Left renal pelvis (tissue), 4 donors: ENCODE measurements at regions not wholly inside any gene's neighbourhood (a gene's known extent, or its start where the extent isn't known, plus 50 kb on each side); places are given as distances from the start of the nearest gene placed in this dataset.
"Not testable (repeated sequence)": the region's sequence is repeated elsewhere in the genome, so short reads cannot be mapped to it uniquely, and the experiment has no call there.

ENCODE experiments used
- DNase-seq, 4 donors: peaks; one replicate each; pipeline ENCODE4 v3.0.0-alpha.2; 2013; ENCODE audit warnings: low read depth in 4 of 4, low spot score in 3 of 4

DNA sequence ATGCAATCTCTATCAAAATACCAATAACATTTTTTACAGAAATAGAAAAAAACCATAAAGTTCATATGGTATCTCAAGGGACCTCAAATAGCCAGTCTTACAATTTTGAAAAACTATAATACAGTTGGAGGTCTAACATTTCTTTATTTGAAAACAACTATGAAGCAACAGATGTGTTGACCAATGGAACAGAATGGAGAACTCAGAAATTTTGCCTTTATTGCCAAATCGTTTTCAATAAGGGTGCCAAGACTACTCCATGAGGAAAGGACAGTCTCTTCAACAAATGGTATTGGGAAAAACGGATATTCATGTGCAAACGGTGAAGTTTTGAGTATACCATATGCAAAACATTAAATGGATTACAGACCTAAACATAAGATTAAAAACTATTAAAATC, 470.8 kb upstream of the DPP6 start:
- no peak for DNase-seq

DNA sequence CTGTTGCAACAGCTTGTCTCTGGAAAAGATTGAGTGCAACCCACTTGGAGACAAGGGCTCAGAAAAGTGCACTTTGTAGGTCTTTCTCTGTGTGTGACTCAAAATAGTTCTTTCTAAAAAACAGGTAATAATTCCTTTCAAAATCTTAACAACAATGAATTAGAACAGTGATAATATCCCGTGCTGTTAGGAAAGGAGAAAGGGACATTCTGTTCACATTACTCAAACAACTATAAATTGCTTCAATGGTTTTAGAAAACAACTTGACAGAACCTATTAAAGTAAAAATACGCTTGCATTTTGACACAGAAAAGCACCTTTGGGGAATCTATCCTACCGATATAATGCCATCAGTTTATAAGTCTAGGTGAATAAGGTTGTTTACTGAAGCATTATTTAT, 468.1 kb upstream of the DPP6 start:
- DNase-seq: no peak

DNA sequence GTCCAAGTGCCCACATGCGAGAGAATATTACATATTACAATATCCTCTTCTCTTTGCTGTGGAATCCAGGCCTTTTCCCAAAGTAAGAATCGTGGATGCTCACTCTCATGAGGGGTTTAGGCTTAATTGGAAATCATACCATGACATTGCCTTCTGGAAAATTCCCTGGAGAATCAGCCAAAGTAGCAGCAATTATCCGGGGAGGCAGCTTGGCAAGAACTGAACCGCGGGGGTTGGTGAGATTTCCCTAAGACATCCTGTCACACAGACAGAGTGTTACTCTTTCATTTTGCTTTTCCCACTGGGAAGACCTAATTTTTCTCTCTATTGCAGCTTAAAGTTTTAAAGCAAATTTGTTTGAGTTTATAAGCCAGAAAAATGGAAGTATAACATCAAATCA, 463.6 kb upstream of the DPP6 start:
- DNase-seq: no peak

DNA sequence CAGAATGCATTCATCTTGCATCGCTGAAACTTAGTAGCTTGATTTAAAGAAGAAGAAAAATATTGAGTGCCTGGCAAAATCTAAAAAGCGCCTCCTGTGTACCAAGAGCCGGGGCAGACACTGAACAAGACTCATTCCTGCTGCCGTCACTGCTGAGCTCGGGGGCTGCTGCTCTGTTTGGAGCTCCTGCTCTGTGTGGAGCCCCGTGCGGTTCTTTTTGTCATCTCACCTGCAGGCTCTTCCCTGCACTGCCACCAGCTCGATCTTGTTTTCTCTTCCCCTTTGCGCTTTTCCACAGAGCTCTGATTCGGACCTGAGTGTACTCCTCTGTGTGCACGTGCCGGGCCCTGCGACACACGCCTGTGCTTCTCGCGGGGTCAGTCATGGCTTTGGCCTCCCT, 462.1 kb upstream of the DPP6 start:
- DNase-seq: no peak

DNA sequence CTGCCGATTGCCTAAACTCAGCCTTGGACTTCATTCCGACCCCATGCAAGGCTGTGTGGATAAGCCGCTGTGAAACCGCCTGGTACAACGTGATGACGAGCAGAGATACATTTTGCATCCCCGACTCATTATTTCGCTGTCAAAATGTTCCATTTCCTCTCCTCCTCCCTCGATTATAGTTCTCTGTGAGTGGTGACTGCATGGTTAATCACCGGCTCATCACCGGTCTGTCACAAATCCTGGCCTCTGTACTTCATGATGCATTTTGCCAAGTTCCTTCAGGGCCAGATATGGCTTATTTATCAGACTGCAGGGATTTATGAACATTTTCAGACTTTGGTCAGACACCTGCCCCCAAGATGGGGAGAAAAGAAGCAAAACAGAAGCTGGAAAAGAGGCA, 461.6 kb upstream of the DPP6 start:
- DNase-seq: no peak

- DNase-seq: no peak
Observed at GRCh38 chr7:153607354-153607753, 444.8 kb upstream of the DPP6 start.

DNA sequence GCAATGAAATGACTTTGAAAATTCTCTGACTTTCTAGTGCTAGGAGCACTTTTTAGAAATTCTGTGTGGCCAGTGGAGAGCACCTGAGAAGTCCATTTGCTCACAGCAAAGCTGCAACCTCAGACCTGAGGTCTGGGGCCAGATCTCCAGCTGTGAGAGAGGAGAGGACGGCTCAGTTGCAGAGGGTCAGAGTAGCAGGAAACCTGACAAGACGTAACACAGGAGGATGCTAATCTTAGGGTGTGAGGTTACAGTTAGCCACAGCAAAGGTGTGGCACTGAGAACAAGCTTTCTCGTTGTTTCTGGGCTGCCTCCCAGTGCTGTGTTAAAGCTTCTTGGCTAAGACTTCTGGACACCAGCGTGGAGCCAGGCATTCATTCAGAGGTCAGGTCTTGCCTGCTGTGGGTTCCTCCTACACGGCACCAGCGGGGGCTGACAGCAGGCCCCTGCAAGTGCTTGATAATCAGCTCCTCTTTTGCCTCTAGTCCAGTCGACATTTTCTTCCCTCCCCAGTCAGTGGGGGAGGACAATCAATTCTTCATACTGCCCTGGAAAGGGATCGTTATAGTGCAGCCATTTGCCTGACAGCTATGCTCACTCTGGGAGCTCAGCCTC, 435.4 kb upstream of the DPP6 start:
- DNase-seq: no peak

DNA sequence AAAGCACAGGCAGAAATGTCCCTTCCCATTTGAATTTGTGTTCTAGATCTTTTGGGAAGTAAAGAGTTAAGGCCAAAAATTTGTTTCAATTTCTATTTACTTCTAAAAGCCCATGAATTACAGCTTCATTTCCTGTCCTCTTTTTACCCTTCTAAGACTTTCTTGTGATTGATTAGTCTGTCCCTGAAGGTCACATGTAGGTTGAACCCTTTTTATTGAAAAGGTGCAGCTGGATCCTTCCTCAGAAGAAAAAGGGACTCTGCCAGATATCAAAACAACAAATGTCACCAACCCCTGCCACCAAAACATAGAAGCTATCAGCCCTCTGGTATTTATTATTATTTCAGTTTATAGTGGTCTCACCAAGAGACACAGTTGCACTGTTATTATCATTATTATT, 424.9 kb upstream of the DPP6 start:
- DNase-seq: peak in 2 of 4 donors; percentile 42 to 44

GRCh38 chr7:153628406-153628805, 423.8 kb upstream of the DPP6 start:
- no peak for DNase-seq

DNA sequence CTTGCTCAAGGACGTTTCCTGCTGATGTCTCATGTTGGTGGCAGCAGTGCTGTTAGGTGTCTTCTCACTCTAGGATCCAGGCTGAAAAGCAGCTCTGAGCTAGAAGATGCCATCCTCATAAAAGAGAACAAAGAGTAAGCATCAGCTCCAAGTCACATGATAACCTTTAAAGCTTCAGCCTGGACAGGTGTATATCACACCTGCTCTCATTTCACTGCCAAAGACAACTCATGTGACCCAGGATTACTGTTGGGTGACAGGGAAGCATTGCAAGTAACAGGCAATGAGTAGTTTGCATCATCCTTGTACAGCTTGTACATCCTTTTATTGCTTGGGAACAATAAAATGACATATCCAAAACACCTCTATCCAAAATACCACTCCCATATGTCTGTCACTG, 423.4 kb upstream of the DPP6 start:
- DNase-seq: no peak

DNA sequence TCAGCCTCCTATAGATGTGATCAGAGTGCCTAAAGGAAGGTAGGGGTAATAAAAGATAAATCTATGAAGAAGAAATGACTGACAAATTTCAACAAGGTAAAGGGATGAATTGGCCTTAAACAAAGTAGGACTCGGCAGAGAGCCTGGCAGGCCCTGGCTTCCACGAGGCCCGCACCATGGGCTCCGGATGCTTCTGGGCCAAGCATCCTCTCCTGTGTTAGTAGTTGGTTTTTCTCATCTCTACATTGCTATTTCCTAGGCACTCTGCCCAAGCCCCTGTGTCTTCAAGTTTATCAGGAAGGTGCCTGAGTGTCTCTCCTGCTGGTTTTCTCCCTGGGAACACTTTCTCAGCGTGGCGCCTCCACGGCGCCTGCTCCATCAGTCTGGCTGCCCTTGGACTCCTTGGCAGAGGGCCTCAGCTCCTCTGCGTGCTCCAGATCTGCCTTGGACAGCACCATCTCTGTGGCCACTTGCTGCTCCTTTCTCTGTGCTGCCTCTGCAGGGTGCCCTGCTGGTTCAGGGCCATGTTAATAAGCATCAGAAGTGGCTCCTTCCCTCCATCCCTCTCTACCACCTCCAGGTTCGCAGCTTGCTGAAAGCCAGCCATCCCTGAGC, 413.3 kb upstream of the DPP6 start:
- DNase-seq: no peak

DNA sequence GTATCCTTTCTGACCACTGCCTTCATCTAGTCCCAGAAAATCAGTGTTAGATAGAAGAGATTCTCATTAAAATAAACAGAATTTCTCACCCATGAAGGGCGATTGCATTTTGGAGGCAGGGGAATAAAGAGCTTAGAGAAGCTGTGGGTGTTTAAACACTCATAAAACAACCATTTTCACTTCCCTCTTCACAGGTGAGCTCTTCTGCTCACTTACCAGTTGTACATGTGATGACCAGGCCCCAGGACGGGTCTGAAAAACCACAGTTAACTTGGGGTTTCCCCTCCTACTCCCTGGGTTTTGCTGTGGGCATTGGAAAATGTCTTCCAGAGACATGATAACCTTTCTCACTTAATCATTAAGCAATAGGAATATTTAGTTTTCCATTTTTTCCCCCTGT, 411.6 kb upstream of the DPP6 start:
- DNase-seq: no peak

GRCh38 chr7:153641199-153641598, 411.0 kb upstream of the DPP6 start:
- DNase-seq: peak in 2 of 4 donors; percentile 28 to 31

GRCh38 chr7:153642989-153643388, 409.2 kb upstream of the DPP6 start:
- no peak for DNase-seq

DNA sequence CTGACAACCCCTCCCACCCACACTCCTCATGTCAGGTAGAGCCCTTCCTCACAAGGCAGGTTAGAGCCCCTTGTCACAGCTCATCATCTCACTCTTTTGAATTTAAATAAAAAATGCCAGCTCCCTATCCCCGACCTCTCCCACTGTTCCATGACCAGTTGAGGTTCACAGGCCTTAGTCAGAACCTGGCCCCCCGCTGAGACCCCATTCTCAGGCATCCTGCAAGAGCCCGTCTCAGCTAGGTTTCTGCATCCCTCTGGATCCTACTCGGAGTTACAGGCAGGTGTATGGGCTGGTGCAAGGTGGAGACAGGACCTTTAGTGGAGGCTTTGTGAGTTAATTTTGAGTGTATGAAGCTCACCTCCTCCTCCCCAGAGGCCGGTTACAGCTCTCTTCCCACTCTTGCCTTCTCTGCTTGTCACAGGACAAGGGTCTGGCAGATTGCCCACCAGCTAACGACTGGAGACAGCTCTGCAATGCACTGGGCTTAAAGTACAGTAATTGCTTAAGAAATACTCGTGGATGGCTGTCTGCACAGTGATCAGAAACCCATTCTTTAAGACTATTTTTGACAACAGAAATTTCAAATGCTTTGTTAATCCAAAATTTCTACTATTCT, 394.9 kb upstream of the DPP6 start:
- DNase-seq: no peak

GRCh38 chr7:153675131-153675530, 377.1 kb upstream of the DPP6 start:
- DNase-seq: no peak

- no peak for DNase-seq
Observed at GRCh38 chr7:153682628-153683027, 369.6 kb upstream of the DPP6 start.

- no peak for DNase-seq
Observed at GRCh38 chr7:153696242-153696641, 356.0 kb upstream of the DPP6 start.

GRCh38 chr7:153698046-153698445, 354.2 kb upstream of the DPP6 start:
- DNase-seq: no peak

GRCh38 chr7:153701678-153702077, 350.5 kb upstream of the DPP6 start:
- DNase-seq: no peak

DNA sequence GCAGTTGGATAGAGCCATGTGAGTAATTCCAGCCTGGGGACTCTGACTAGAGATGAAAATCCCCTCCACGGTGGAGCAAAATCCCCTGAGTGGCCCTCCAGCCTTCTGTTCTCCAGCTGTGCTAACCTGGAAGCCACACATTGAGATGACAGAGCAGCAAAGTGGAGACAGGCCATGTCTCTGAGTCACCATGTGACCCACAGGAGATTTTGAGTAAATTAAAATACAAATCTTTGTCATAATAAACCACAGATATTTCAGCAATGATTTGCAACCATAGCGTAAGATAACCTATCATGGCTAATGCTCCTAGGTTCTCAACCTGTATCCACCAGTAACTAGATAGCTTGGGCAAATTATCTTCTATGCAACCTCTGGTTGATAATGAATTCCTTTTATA, 328.3 kb upstream of the DPP6 start:
- not testable (repeated sequence) for DNase-seq

- DNase-seq: not testable (repeated sequence)
Observed at GRCh38 chr7:153731504-153731903, 320.7 kb upstream of the DPP6 start.
